ENCODE measurements at regions not wholly inside any gene's neighbourhood (a gene's known extent, or its start where the extent isn't known, plus 50 kb on each side); places are given as distances from the start of the nearest gene placed in this dataset.

DNA sequence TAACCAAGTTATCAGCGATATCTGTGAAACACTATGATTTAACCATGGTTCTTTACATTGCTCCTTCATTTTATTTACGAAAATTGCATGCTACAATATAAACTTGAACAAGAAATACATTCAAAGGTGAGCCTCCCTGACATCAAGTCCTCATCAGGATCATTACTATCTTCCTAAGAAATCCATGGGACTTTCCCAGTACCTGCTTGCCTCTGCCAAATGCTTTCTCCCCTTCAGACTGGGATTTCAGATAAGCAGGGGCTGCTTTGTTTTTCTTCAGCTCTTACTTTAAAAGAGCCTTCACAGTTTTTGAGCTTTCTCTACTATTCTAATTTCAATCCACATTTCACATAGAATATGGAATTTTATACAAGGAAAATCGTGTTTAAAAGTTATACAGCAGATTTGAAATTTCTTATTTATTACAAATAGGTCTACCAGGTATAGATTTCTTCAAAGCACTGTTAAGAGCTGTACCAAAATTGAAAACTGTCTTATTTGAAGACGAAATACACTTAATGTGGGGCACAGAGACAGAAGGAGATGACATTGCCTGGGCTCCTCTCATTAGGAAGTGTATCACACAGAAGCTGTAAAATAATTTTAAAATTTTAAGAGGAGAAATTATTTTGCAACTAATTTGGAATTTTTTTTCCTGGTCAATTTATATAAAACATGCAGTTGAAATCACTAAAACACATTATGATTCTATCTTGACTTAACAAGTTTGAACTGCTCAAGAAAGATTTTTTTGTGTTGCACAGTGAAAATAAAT lies 615.0 kb upstream of the AGTR1 start:
- Mint-ChIP-seq H3K36me3 (ENCODE audit: low read depth) (no peaks in the 10 kb centered on the region), H3K4me1 (ENCODE audit: low read depth) (no peaks in the 10 kb centered on the region), H3K27ac (no peak overlapping the region), H3K9me3 (no peaks in the 10 kb centered on the region), H3K27me3 (ENCODE audit: insufficient read depth) (no peaks in the 10 kb centered on the region), H3K4me3 (no peak overlapping the region)
- no peak for DNase-seq (ENCODE audit: low spot score)
- intact Hi-C loops (cut with micrococcal nuclease): no loop called here

GRCh38 chr3:148083526-148084182 lies 614.0 kb upstream of the AGTR1 start:
- H3K9me3 Mint-ChIP-seq: no peaks in the 10 kb centered on the region
- intact Hi-C loops (cut with micrococcal nuclease): no loop called here
- H3K4me1 Mint-ChIP-seq (ENCODE audit: low read depth): no peaks in the 10 kb centered on the region
- no peak overlapping the region for H3K27ac Mint-ChIP-seq
- DNase-seq (ENCODE audit: low spot score): no peak
- H3K27me3 Mint-ChIP-seq (ENCODE audit: insufficient read depth): no peaks in the 10 kb centered on the region
- H3K4me3 Mint-ChIP-seq: no peak overlapping the region
- H3K36me3 Mint-ChIP-seq (ENCODE audit: low read depth): no peaks in the 10 kb centered on the region

DNA sequence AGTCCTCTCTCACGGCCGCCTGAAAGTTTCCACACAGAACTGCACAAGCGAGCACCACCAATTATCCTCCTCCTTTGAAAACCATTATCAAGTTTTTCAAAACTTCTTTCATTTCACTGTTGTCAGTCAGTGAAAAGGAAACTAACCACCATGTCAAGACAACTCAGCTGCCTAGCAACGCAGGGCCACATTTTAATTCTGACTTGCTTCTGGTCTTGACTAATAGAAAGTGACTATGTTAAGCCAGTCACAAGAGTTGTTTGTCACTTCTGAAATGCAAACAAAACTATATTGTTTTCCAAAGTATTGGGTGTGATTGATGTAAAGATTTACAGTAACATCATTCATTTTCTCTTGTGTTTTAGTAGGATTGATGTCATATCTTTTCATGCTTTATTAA lies 612.8 kb upstream of the AGTR1 start:
- no peaks in the 10 kb centered on the region for H3K27me3 Mint-ChIP-seq (ENCODE audit: insufficient read depth)
- H3K27ac Mint-ChIP-seq: no peak overlapping the region
- intact Hi-C loops (cut with micrococcal nuclease): no loop called here
- H3K4me3 Mint-ChIP-seq: no peak overlapping the region
- no peak for DNase-seq (ENCODE audit: low spot score)
- no peaks in the 10 kb centered on the region for H3K4me1 Mint-ChIP-seq (ENCODE audit: low read depth)
- H3K9me3 Mint-ChIP-seq: no peaks in the 10 kb centered on the region
- no peaks in the 10 kb centered on the region for H3K36me3 Mint-ChIP-seq (ENCODE audit: low read depth)

DNA sequence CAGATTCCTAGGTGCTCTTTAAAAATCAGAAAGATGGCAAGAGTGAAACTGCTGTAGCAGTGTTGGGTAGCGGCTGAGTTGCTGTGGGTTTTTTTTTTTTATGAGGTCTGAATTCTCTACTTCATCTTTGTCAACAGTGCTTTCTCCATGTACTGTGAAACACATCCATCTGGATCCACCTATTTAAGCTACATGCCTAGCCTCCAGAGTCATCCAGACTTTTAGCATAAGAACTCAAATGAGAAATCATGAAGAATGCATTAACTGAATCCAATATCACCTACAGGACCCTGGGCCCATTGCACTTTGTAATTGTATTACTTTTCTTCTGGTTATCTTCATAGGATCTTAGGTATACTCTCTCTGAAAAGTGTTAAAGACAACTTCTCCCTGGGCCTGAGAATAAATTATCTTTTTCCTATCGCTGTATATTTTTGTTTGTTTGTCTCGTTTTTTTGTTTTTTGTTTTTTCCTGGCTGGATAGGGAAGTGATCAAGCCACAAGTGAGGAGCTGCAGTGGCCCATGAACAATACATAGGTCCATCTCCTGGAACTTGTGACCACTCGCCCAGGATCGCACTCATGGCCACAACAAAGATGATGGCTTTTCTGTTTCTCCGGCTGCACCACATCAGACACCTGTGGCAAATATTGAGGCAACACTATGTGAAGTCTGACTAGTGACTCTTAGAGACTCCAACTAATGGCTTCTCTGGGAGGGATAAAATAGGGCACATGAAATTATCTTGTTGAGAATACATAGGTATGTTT lies 609.9 kb upstream of the AGTR1 start:
- Mint-ChIP-seq H3K4me1 (ENCODE audit: low read depth) (no peaks in the 10 kb centered on the region), H3K36me3 (ENCODE audit: low read depth) (no peaks in the 10 kb centered on the region), H3K27me3 (ENCODE audit: insufficient read depth) (no peaks in the 10 kb centered on the region), H3K4me3 (no peak overlapping the region), H3K27ac (no peak overlapping the region), H3K9me3 (no peaks in the 10 kb centered on the region)
- intact Hi-C loops (cut with micrococcal nuclease): no loop called here
- no peak for DNase-seq (ENCODE audit: low spot score)

- no peaks in the 10 kb centered on the region for H3K36me3 Mint-ChIP-seq (ENCODE audit: low read depth)
- DNase-seq (ENCODE audit: low spot score): no peak
- intact Hi-C loops (cut with micrococcal nuclease): no loop called here
- no peak overlapping the region for H3K4me3 Mint-ChIP-seq
- H3K4me1 Mint-ChIP-seq (ENCODE audit: low read depth): no peaks in the 10 kb centered on the region
- no peak overlapping the region for H3K27ac Mint-ChIP-seq
- no peaks in the 10 kb centered on the region for H3K27me3 Mint-ChIP-seq (ENCODE audit: insufficient read depth)
- no peaks in the 10 kb centered on the region for H3K9me3 Mint-ChIP-seq
These were observed 608.5 kb upstream of the AGTR1 start for GRCh38 chr3:148089171-148089570.

- DNase-seq (ENCODE audit: low spot score): no peak
- intact Hi-C loops (cut with micrococcal nuclease): no loop called here
- Mint-ChIP-seq H3K27me3 (ENCODE audit: insufficient read depth) (no peaks in the 10 kb centered on the region), H3K36me3 (ENCODE audit: low read depth) (no peaks in the 10 kb centered on the region), H3K4me1 (ENCODE audit: low read depth) (no peaks in the 10 kb centered on the region), H3K9me3 (no peaks in the 10 kb centered on the region), H3K4me3 (no peak overlapping the region), H3K27ac (no peak overlapping the region)
These were observed 607.5 kb upstream of the AGTR1 start for GRCh38 chr3:148090156-148090555.

- intact Hi-C loops (cut with micrococcal nuclease): no loop called here
- H3K4me3 Mint-ChIP-seq: no peak overlapping the region
These were observed 604.9 kb upstream of the AGTR1 start for GRCh38 chr3:148092624-148093347.

DNA sequence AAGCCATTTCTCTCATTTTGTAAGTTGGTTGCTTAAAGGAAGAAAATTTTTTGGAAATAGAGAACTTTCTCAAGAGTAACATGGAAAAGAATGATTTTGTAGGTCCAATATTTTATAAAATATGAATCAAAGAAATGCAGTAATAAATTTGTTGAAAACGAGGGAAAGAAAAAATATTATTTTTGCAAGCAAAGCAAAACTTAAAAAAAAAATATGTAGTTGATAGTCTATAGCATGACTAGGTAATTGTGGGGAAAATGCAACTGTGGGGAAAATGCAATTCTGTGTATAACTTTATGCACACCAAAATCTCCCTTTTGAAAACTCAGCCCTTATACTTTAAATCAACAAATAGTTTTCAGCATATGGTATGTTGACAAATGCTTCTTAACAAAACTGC lies 604.0 kb upstream of the AGTR1 start:
- no peak overlapping the region for H3K4me3 Mint-ChIP-seq
- H3K4me1 Mint-ChIP-seq (ENCODE audit: low read depth): no peaks in the 10 kb centered on the region
- no peaks in the 10 kb centered on the region for H3K36me3 Mint-ChIP-seq (ENCODE audit: low read depth)
- no peak overlapping the region for H3K27ac Mint-ChIP-seq
- intact Hi-C loops (cut with micrococcal nuclease): no loop called here
- no peaks in the 10 kb centered on the region for H3K9me3 Mint-ChIP-seq
- no peaks in the 10 kb centered on the region for H3K27me3 Mint-ChIP-seq (ENCODE audit: insufficient read depth)
- DNase-seq (ENCODE audit: low spot score): no peak

More at GRCh38 chr3:148092624-148093347, 604.9 kb upstream of the AGTR1 start:
- Mint-ChIP-seq H3K4me1 (ENCODE audit: low read depth) (no peaks in the 10 kb centered on the region), H3K27ac (no peak overlapping the region), H3K27me3 (ENCODE audit: insufficient read depth) (no peaks in the 10 kb centered on the region), H3K9me3 (no peaks in the 10 kb centered on the region), H3K36me3 (ENCODE audit: low read depth) (no peaks in the 10 kb centered on the region)
- DNase-seq (ENCODE audit: low spot score): no peak

GRCh38 chr3:148095962-148096361 lies 601.7 kb upstream of the AGTR1 start:
- H3K4me1 Mint-ChIP-seq (ENCODE audit: low read depth): no peaks in the 10 kb centered on the region
- no peak overlapping the region for H3K27ac Mint-ChIP-seq
- no peaks in the 10 kb centered on the region for H3K36me3 Mint-ChIP-seq (ENCODE audit: low read depth)
- H3K4me3 Mint-ChIP-seq: no peak overlapping the region
- no peaks in the 10 kb centered on the region for H3K27me3 Mint-ChIP-seq (ENCODE audit: insufficient read depth)
- intact Hi-C loops (cut with micrococcal nuclease): no loop called here
- no peaks in the 10 kb centered on the region for H3K9me3 Mint-ChIP-seq
- DNase-seq (ENCODE audit: low spot score): no peak

- DNase-seq (ENCODE audit: low spot score): no peak
- intact Hi-C loops (cut with micrococcal nuclease): no loop called here
- H3K36me3 Mint-ChIP-seq (ENCODE audit: low read depth): no peaks in the 10 kb centered on the region
- no peaks in the 10 kb centered on the region for H3K4me1 Mint-ChIP-seq (ENCODE audit: low read depth)
- H3K27me3 Mint-ChIP-seq (ENCODE audit: insufficient read depth): no peaks in the 10 kb centered on the region
- no peak overlapping the region for H3K27ac Mint-ChIP-seq
- no peak overlapping the region for H3K4me3 Mint-ChIP-seq
- no peaks in the 10 kb centered on the region for H3K9me3 Mint-ChIP-seq
These were observed 597.2 kb upstream of the AGTR1 start for GRCh38 chr3:148100476-148100875.

- intact Hi-C loops (cut with micrococcal nuclease): no loop called here
- Mint-ChIP-seq H3K27me3 (ENCODE audit: insufficient read depth) (no peaks in the 10 kb centered on the region), H3K27ac (no peak overlapping the region), H3K4me1 (ENCODE audit: low read depth) (no peaks in the 10 kb centered on the region), H3K36me3 (ENCODE audit: low read depth) (no peaks in the 10 kb centered on the region), H3K4me3 (no peak overlapping the region), H3K9me3 (no peaks in the 10 kb centered on the region)
- no peak for DNase-seq (ENCODE audit: low spot score)
These were observed 596.6 kb upstream of the AGTR1 start for GRCh38 chr3:148101061-148101460.

- Mint-ChIP-seq H3K9me3 (no peaks in the 10 kb centered on the region), H3K27me3 (ENCODE audit: insufficient read depth) (no peaks in the 10 kb centered on the region), H3K27ac (no peak overlapping the region), H3K4me1 (ENCODE audit: low read depth) (no peaks in the 10 kb centered on the region), H3K4me3 (no peak overlapping the region), H3K36me3 (ENCODE audit: low read depth) (no peaks in the 10 kb centered on the region)
- DNase-seq (ENCODE audit: low spot score): no peak
- intact Hi-C loops (cut with micrococcal nuclease): no loop called here
These were observed 595.5 kb upstream of the AGTR1 start for GRCh38 chr3:148102156-148102555.

- no peaks in the 10 kb centered on the region for H3K4me1 Mint-ChIP-seq (ENCODE audit: low read depth)
- intact Hi-C loops (cut with micrococcal nuclease): no loop called here
- H3K4me3 Mint-ChIP-seq: no peak overlapping the region
- no peak for DNase-seq (ENCODE audit: low spot score)
- H3K27me3 Mint-ChIP-seq (ENCODE audit: insufficient read depth): no peaks in the 10 kb centered on the region
- H3K36me3 Mint-ChIP-seq (ENCODE audit: low read depth): no peaks in the 10 kb centered on the region
- no peak overlapping the region for H3K27ac Mint-ChIP-seq
- H3K9me3 Mint-ChIP-seq: no peaks in the 10 kb centered on the region
These were observed 591.6 kb upstream of the AGTR1 start for GRCh38 chr3:148106062-148106461.
